ENCODE measurements at regions not wholly inside any gene's neighbourhood (a gene's known extent, or its start where the extent isn't known, plus 50 kb on each side); places are given as distances from the start of the nearest gene placed in this dataset.

DNA sequence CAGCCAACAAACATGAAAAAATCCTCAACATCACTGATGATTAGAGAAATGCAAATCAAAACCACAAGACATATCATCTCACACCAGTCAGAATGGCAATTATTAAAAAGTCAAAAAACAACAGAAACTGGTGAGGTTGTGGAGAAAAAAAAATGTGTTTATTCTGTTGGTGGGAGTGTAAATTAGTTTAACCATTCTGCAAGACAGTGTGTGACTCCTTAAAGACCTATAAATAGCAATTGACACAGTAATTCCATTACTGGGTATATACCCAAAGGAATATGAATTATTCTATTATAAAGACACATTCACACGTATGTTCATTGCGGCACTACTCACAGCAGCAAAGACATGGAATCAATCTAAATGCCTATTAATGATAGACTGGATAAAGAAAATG is 427.3 kb upstream of the CHORDC1 start:
- Mint-ChIP-seq H3K27ac (no peak overlapping the region), H3K36me3 (no peaks in the 10 kb centered on the region), H3K27me3 (no peaks in the 10 kb centered on the region), H3K4me3 (no peak overlapping the region), H3K9me3 (peaks cover 0 to 4% (median 2%) of the 10 kb centered on the region in 11 donors), H3K4me1 (no peaks in the 10 kb centered on the region)
- Histone ChIP-seq H3K9me3 (ENCODE audit: control insufficient read depth in 2 of 3, low read length in 3 of 3) (no peaks in the 10 kb centered on the region), H3K4me1 (ENCODE audit: control insufficient read depth in 2 of 2, insufficient read depth in 2 of 2, low read length in 2 of 2) (no peaks in the 10 kb centered on the region), H3K4me3 (ENCODE audit: low read length) (no peak overlapping the region), H3K36me3 (ENCODE audit: control insufficient read depth in 2 of 3, insufficient read depth in 3 of 3, low read length in 3 of 3) (no peaks in the 10 kb centered on the region), H3K27ac (ENCODE audit: low read depth, low read length) (no peak overlapping the region), H3K27me3 (ENCODE audit: control insufficient read depth in 2 of 2, insufficient read depth in 2 of 2, low read length in 2 of 2) (no peaks in the 10 kb centered on the region)
- no peak for ATAC-seq
- ChIA-PET CTCF (no interaction called here), POLR2A (no interaction called here)
- DNase-seq: no peak
- intact Hi-C loops (cut with micrococcal nuclease): no loop called here

DNA sequence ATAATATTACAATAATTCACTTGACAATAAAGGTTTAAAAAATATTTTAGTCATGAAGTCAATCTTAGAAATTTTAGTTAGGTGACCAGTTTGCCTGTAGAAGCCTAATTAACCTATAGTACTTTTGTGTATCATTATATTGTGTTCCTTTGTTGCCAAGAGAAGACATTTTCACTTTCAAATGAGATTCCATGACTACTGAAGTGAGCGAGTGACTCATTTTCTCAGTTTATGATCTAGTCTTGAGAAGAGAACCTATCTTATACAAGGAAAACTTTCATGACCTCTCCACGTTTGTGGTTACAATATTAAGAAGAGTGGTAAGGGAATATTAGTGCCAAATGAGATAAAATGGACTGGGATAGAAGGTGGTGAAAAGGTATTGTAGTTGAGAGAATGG is 423.9 kb upstream of the CHORDC1 start:
- H3K27me3 Mint-ChIP-seq: no peaks in the 10 kb centered on the region
- Histone ChIP-seq H3K36me3 (ENCODE audit: control insufficient read depth in 2 of 3, insufficient read depth in 3 of 3, low read length in 3 of 3) (no peaks in the 10 kb centered on the region), H3K4me3 (ENCODE audit: low read length) (no peak overlapping the region), H3K9me3 (ENCODE audit: control insufficient read depth in 2 of 3, low read length in 3 of 3) (no peaks in the 10 kb centered on the region), H3K4me1 (ENCODE audit: control insufficient read depth in 2 of 2, insufficient read depth in 2 of 2, low read length in 2 of 2) (no peaks in the 10 kb centered on the region), H3K27ac (ENCODE audit: low read depth, low read length) (no peak overlapping the region), H3K27me3 (ENCODE audit: control insufficient read depth in 2 of 2, insufficient read depth in 2 of 2, low read length in 2 of 2) (no peaks in the 10 kb centered on the region)
- intact Hi-C loops (cut with micrococcal nuclease): no loop called here
- no peaks in the 10 kb centered on the region for H3K36me3 Mint-ChIP-seq
- CTCF ChIA-PET: no interaction called here
- H3K4me1 Mint-ChIP-seq: no peaks in the 10 kb centered on the region
- ATAC-seq (no peak), DNase-seq (no peak)
- no peak overlapping the region for H3K27ac Mint-ChIP-seq
- H3K9me3 Mint-ChIP-seq: peaks cover 0 to 5% (median 2%) of the 10 kb centered on the region in 11 donors
- no peak overlapping the region for H3K4me3 Mint-ChIP-seq
- POLR2A ChIA-PET: no interaction called here

DNA sequence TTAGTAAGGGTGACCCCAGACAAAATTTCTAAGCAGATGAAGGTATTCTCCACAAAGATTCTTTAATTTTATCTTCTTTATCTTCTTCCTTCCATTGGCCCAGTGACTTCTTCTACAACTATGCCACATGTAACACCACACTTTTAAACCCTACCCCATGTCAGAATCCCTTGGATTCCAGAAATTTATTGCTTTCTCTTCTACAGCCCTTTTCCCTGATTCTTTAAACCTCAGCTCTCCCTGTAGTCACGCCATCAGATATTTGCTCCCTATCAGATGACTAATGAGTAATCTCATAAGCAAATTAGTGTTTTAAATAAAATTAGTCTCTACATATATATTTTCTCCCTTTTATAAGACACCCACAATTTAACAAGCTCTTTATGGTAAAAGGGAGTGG is 423.4 kb upstream of the CHORDC1 start:
- Mint-ChIP-seq H3K4me3 (no peak overlapping the region), H3K27me3 (no peaks in the 10 kb centered on the region), H3K27ac (no peak overlapping the region), H3K36me3 (no peaks in the 10 kb centered on the region), H3K9me3 (peaks cover 0 to 5% (median 2%) of the 10 kb centered on the region in 11 donors), H3K4me1 (no peaks in the 10 kb centered on the region)
- no peaks in the 10 kb centered on the region for H3K27me3 ChIP-seq (ENCODE audit: control insufficient read depth in 2 of 2, insufficient read depth in 2 of 2, low read length in 2 of 2)
- no peaks in the 10 kb centered on the region for H3K4me1 ChIP-seq (ENCODE audit: control insufficient read depth in 2 of 2, insufficient read depth in 2 of 2, low read length in 2 of 2)
- intact Hi-C loops (cut with micrococcal nuclease): no loop called here
- no peak for ATAC-seq
- no peaks in the 10 kb centered on the region for H3K9me3 ChIP-seq (ENCODE audit: control insufficient read depth in 2 of 3, low read length in 3 of 3)
- ChIA-PET POLR2A (no interaction called here), CTCF (no interaction called here)
- H3K36me3 ChIP-seq (ENCODE audit: control insufficient read depth in 2 of 3, insufficient read depth in 3 of 3, low read length in 3 of 3): no peaks in the 10 kb centered on the region
- no peak overlapping the region for H3K4me3 ChIP-seq (ENCODE audit: low read length)
- DNase-seq: no peak
- no peak overlapping the region for H3K27ac ChIP-seq (ENCODE audit: low read depth, low read length)

DNA sequence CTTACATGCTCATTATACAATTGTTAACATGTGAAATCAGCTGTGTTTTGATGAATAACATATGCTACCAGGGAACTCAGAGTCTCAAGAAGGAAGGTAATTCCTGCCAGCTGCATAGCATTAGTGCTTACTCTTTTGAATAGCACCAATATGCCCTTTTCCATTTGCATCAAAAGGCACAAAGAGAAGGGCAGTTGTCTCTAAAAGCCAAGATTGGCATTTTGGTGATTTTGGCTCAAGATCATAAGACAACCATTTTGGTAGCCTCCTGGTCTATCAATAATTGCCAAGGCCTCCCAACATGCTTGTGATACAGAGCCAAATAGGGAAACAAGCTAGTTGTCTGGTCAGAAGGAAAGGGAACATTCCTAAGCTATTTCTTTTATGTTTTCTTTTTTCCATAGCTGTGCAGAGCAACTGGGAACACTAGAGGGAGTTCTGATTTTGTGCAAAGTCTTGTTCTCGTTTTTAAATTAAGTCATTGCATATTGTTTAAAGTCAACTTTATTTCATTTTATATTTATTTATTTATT is 416.7 kb upstream of the CHORDC1 start:
- no peak overlapping the region for H3K4me3 Mint-ChIP-seq
- no peaks in the 10 kb centered on the region for H3K36me3 ChIP-seq (ENCODE audit: control insufficient read depth in 2 of 3, insufficient read depth in 3 of 3, low read length in 3 of 3)

DNA sequence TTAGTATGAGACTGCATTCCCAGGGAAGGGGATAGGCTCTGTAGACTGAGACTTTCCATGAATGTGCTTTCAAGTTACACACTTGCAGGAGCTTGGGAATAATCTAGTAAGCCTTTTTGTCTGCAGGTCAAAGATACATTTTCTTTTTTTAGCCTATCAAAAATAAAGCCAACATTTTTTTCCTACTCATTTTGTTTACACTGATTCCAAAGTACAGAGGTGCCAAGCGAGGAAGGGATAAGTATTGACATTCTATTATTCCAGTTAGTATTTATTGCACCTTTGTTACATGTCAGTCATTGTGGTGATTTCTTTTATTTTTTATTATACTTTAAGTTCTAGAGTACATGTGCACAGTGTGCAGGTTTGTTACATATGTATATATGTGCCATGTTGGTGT is 413.0 kb upstream of the CHORDC1 start:
- Histone ChIP-seq H3K27me3 (ENCODE audit: control insufficient read depth in 2 of 2, insufficient read depth in 2 of 2, low read length in 2 of 2) (no peaks in the 10 kb centered on the region), H3K36me3 (ENCODE audit: control insufficient read depth in 2 of 3, insufficient read depth in 3 of 3, low read length in 3 of 3) (no peaks in the 10 kb centered on the region), H3K9me3 (ENCODE audit: control insufficient read depth in 2 of 3, low read length in 3 of 3) (no peaks in the 10 kb centered on the region), H3K4me1 (ENCODE audit: control insufficient read depth in 2 of 2, insufficient read depth in 2 of 2, low read length in 2 of 2) (no peaks in the 10 kb centered on the region), H3K27ac (ENCODE audit: low read depth, low read length) (no peak overlapping the region), H3K4me3 (ENCODE audit: low read length) (no peak overlapping the region)
- DNase-seq: no peak
- no peak for ATAC-seq
- POLR2A ChIA-PET: no interaction called here
- Mint-ChIP-seq H3K36me3 (no peaks in the 10 kb centered on the region), H3K4me3 (no peak overlapping the region), H3K27ac (no peak overlapping the region), H3K27me3 (no peaks in the 10 kb centered on the region), H3K4me1 (no peaks in the 10 kb centered on the region), H3K9me3 (peaks cover 0 to 10% (median 5%) of the 10 kb centered on the region in 11 donors)
- CTCF ChIA-PET: no interaction called here
- intact Hi-C loops (cut with micrococcal nuclease): no loop called here

More for the DNA sequence above, 416.7 kb upstream of the CHORDC1 start:
- H3K27me3 Mint-ChIP-seq: no peaks in the 10 kb centered on the region
- intact Hi-C loops (cut with micrococcal nuclease): no loop called here
- H3K27ac ChIP-seq (ENCODE audit: low read depth, low read length): no peak overlapping the region
- H3K4me3 ChIP-seq (ENCODE audit: low read length): no peak overlapping the region
- H3K9me3 ChIP-seq (ENCODE audit: control insufficient read depth in 2 of 3, low read length in 3 of 3): no peaks in the 10 kb centered on the region
- no peak for DNase-seq
- no peaks in the 10 kb centered on the region for H3K4me1 Mint-ChIP-seq
- H3K27ac Mint-ChIP-seq: no peak overlapping the region
- H3K36me3 Mint-ChIP-seq: no peaks in the 10 kb centered on the region
- POLR2A ChIA-PET: no interaction called here
- no peaks in the 10 kb centered on the region for H3K4me1 ChIP-seq (ENCODE audit: control insufficient read depth in 2 of 2, insufficient read depth in 2 of 2, low read length in 2 of 2)
- peaks cover 0 to 10% (median 5%) of the 10 kb centered on the region in 11 donors for H3K9me3 Mint-ChIP-seq
- ATAC-seq: no peak
- CTCF ChIA-PET: no interaction called here
- no peaks in the 10 kb centered on the region for H3K27me3 ChIP-seq (ENCODE audit: control insufficient read depth in 2 of 2, insufficient read depth in 2 of 2, low read length in 2 of 2)

DNA sequence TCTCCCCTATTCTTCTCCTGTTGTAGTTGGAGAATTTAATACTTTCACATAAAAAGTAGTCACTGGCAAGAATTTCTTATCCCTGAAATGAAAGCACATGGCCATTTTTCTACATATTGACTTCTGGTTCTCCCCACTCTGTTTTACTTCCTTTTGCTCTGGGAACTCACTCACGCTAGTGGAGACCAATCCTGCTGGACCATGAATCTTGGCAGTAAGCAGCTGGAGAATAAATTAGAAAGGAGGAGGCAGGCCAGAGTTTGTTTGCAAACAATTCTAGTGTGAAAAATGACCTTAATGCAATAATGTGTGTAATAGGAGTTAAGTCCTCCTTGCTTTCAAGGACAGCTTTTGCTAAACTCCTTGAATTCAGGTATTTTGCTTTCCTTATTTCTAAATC is 412.3 kb upstream of the CHORDC1 start:
- no peak for DNase-seq
- Histone ChIP-seq H3K9me3 (ENCODE audit: control insufficient read depth in 2 of 3, low read length in 3 of 3) (no peaks in the 10 kb centered on the region), H3K27me3 (ENCODE audit: control insufficient read depth in 2 of 2, insufficient read depth in 2 of 2, low read length in 2 of 2) (no peaks in the 10 kb centered on the region), H3K4me3 (ENCODE audit: low read length) (no peak overlapping the region), H3K36me3 (ENCODE audit: control insufficient read depth in 2 of 3, insufficient read depth in 3 of 3, low read length in 3 of 3) (no peaks in the 10 kb centered on the region), H3K4me1 (ENCODE audit: control insufficient read depth in 2 of 2, insufficient read depth in 2 of 2, low read length in 2 of 2) (no peaks in the 10 kb centered on the region), H3K27ac (ENCODE audit: low read depth, low read length) (no peak overlapping the region)
- POLR2A ChIA-PET: no interaction called here
- H3K9me3 Mint-ChIP-seq: peaks cover 0 to 10% (median 5%) of the 10 kb centered on the region in 11 donors
- no peaks in the 10 kb centered on the region for H3K36me3 Mint-ChIP-seq
- CTCF ChIA-PET: no interaction called here
- H3K4me1 Mint-ChIP-seq: no peaks in the 10 kb centered on the region
- no peak overlapping the region for H3K27ac Mint-ChIP-seq
- no peaks in the 10 kb centered on the region for H3K27me3 Mint-ChIP-seq
- no peak overlapping the region for H3K4me3 Mint-ChIP-seq
- intact Hi-C loops (cut with micrococcal nuclease): no loop called here
- ATAC-seq: no peak

DNA sequence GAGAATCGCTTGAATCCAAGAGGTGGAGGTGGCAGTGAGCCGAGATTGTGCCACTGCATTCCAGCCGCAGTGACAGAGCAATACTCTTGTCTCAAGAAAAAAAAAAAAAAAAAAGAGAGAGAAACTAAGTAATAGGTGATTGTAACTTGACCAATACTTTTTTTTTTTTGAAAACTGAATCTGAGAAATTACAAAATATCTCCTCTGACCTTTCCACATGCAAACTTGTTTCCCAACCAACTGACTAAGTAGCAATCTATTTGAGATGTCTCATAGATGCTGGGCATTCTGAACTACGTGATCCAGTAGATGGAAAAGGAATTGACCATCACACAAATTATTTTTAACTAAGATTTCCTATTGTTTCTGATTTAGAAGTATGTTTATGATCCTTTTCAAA is 407.3 kb upstream of the CHORDC1 start:
- POLR2A ChIA-PET: no interaction called here

More for the DNA sequence above, 407.3 kb upstream of the CHORDC1 start:
- Histone ChIP-seq H3K27ac (ENCODE audit: low read depth, low read length) (no peak overlapping the region), H3K4me3 (ENCODE audit: low read length) (no peak overlapping the region), H3K4me1 (ENCODE audit: control insufficient read depth in 2 of 2, insufficient read depth in 2 of 2, low read length in 2 of 2) (no peaks in the 10 kb centered on the region), H3K36me3 (ENCODE audit: control insufficient read depth in 2 of 3, insufficient read depth in 3 of 3, low read length in 3 of 3) (no peaks in the 10 kb centered on the region), H3K27me3 (ENCODE audit: control insufficient read depth in 2 of 2, insufficient read depth in 2 of 2, low read length in 2 of 2) (no peaks in the 10 kb centered on the region), H3K9me3 (ENCODE audit: control insufficient read depth in 2 of 3, low read length in 3 of 3) (no peaks in the 10 kb centered on the region)
- peaks cover 0 to 7% (median 5%) of the 10 kb centered on the region in 11 donors for H3K9me3 Mint-ChIP-seq
- H3K27ac Mint-ChIP-seq: no peak overlapping the region
- DNase-seq: no peak
- CTCF ChIA-PET: no interaction called here
- H3K36me3 Mint-ChIP-seq: no peaks in the 10 kb centered on the region
- no peak for ATAC-seq
- H3K4me1 Mint-ChIP-seq: no peaks in the 10 kb centered on the region
- intact Hi-C loops (cut with micrococcal nuclease): no loop called here
- no peaks in the 10 kb centered on the region for H3K27me3 Mint-ChIP-seq
- H3K4me3 Mint-ChIP-seq: no peak overlapping the region

All from naive thymus-derived CD4-positive, alpha-beta T cell (primary cell).